Transverse colon (tissue), 4 donors: ENCODE measurements at regions not wholly inside any gene's neighbourhood (a gene's known extent, or its start where the extent isn't known, plus 50 kb on each side); places are given as distances from the start of the nearest gene placed in this dataset.
A peak's percentile ranks its signal among the peaks of the same experiment; 100 is the strongest.

ENCODE experiments used
- DNase-seq: peaks from one replicate; pipeline ENCODE4 v3.0.0-alpha.2; 2019
- H3K27ac ChIP-seq, 4 donors: fragments of 200-600 bp; sonication (generic); 2 replicates each; pipeline ENCODE4 v1.5.1; 2016 to 2018; ENCODE audit warnings: inconsistent platforms in 4 of 4
- H3K27me3 ChIP-seq: fragments of 200-600 bp; sonication (generic); 2 replicates; pipeline ENCODE4 v1.5.1; 2017; ENCODE audit warnings: inconsistent platforms
- H3K36me3 ChIP-seq, 4 donors: fragments of 200-600 bp; sonication (generic); 2 replicates each; pipeline ENCODE4 v1.5.1; 2017 to 2019; ENCODE audit warnings: inconsistent platforms in 4 of 4
- H3K4me1 ChIP-seq, 4 donors: fragments of 200-600 bp; sonication (generic); 2 replicates each; pipeline ENCODE4 v1.5.1; 2017 to 2020; ENCODE audit warnings: inconsistent platforms in 4 of 4
- H3K4me3 ChIP-seq, 4 donors: fragments of 200-600 bp; sonication (generic); 1 replicate in 1 of 4; 2 replicates in 3 of 4; pipeline versions ENCODE4 v1.5.1 to v1.6.1; 2017 to 2019; ENCODE audit warnings: inconsistent platforms in 4 of 4
- H3K9me3 ChIP-seq, 2 donors: fragments of 200-600 bp; sonication (generic); 2 replicates each; pipeline ENCODE4 v1.5.1; 2017 to 2019; ENCODE audit warnings: inconsistent platforms in 2 of 2
- CTCF ChIP-seq, 5 experiments: fragments of 200-600 bp in 3 of 5; fragments of 450-650 bp in 2 of 5; sonication (generic) in 3 of 5; IDR thresholded peaks; 1 replicate in 2 of 5; 2 replicates in 3 of 5; pipeline ENCODE4 v1.5.1; 2016 to 2017; ENCODE audit warnings: antibody characterized with exemption in 5 of 5, inconsistent platforms in 3 of 5, mild to moderate bottlenecking in 2 of 5, moderate library complexity in 1 of 5
- EP300 ChIP-seq: sonication (generic); formaldehyde crosslinking; IDR thresholded peaks from one replicate; pipeline ENCODE4 v1.6.1; 2017; ENCODE audit warnings: antibody characterized with exemption, low read depth
- POLR2A ChIP-seq: fragments of 450-650 bp; IDR thresholded peaks from one replicate; pipeline ENCODE4 v1.6.1; 2016; ENCODE audit warnings: antibody characterized with exemption, mild to moderate bottlenecking, moderate library complexity
- POLR2AphosphoS5 ChIP-seq, 3 donors: sonication (generic); formaldehyde crosslinking; IDR thresholded peaks; one replicate each; pipeline ENCODE4 v1.6.1; 2016; ENCODE audit warnings: antibody characterized with exemption in 3 of 3
- WGBS, 2 donors: methylation state at CpG; one replicate each; pipeline ENCODE4 v1.1.5; 2018; ENCODE audit warnings: low coverage in 1 of 2; 5-methylcytosine and 5-hydroxymethylcytosine counted together
- in situ Hi-C, 4 donors: fragments of 200-750 bp; cut with MboI; loops; one replicate each; pipeline versions ENCODE4 v1.15.0 to v1.15.1; 2017; ENCODE audit warnings: low sequenced_read_pairs in 3 of 4, low pct_ligation_motif_present in 1 of 4, low pct_unique_long_range_greater_than_20kb in 1 of 4
- intact Hi-C: fragments of 100-400 bp; cut with DNase I; formaldehyde crosslinking; loops from one replicate; pipeline ENCODE4 v1.15.1; 2023; ENCODE audit warnings: low total_unique reads

GRCh38 chr21:36239585-36239984, 80.4 kb upstream of the MORC3 start:
- in situ Hi-C loops (no loop called here), intact Hi-C loops (no loop called here)
- Histone ChIP-seq H3K27ac (no peak overlapping the region), H3K36me3 (peaks cover 0 to 11% (median 4%) of the 10 kb centered on the region in 4 donors), H3K9me3 (no peaks in the 10 kb centered on the region), H3K27me3 (no peaks in the 10 kb centered on the region), H3K4me1 (peaks cover 0 to 8% (median 6%) of the 10 kb centered on the region in 4 donors), H3K4me3 (no peak overlapping the region)
- TF ChIP-seq EP300 (no peak), POLR2A (no peak), CTCF (IDR thresholded peaks at IDR 0.05) (no peak), POLR2AphosphoS5 (IDR thresholded peaks at IDR 0.05) (no peak)
- 94% methylated on average over 19 of the region's 20 CpGs; no CpG with 5 or more reads in 1 of the 2 donors for WGBS, 2 donors
- no peak for DNase-seq

- intact Hi-C loops = no loop called here
- Histone ChIP-seq H3K4me1 (peaks cover 0 to 9% (median 6%) of the 10 kb centered on the region in 4 donors), H3K4me3 (no peak overlapping the region), H3K27me3 (no peaks in the 10 kb centered on the region), H3K36me3 (peaks cover 0 to 19% (median 8%) of the 10 kb centered on the region in 4 donors), H3K27ac (no peak overlapping the region), H3K9me3 (no peaks in the 10 kb centered on the region)
- DNase-seq = no peak
- TF ChIP-seq CTCF (IDR thresholded peaks at IDR 0.05) (no peak), POLR2AphosphoS5 (IDR thresholded peaks at IDR 0.05) (no peak), EP300 (no peak), POLR2A (no peak)
- in situ Hi-C loops = no loop called here
- 79% methylated on average over 3 of the region's 3 CpGs; no CpG with 5 or more reads in 1 of the 2 donors for WGBS, 2 donors
Observed at GRCh38 chr21:36241717-36242116, 78.3 kb upstream of the MORC3 start.

GRCh38 chr21:36245115-36245514, 74.9 kb upstream of the MORC3 start:
- no peak for TF ChIP-seq POLR2A
- Histone ChIP-seq H3K27ac (no peak overlapping the region), H3K4me3 (no peak overlapping the region), H3K27me3 (no peaks in the 10 kb centered on the region), H3K4me1 (peaks cover 0 to 9% (median 6%) of the 10 kb centered on the region in 4 donors), H3K36me3 (peaks cover 0 to 22% (median 11%) of the 10 kb centered on the region in 4 donors), H3K9me3 (no peaks in the 10 kb centered on the region)
- intact Hi-C loops = no loop called here
- in situ Hi-C loops = no loop called here
- DNase-seq = no peak
- 99% methylated on average over 21 of the region's 24 CpGs; no CpG with 5 or more reads in 1 of the 2 donors for WGBS, 2 donors

- no peaks in the 10 kb centered on the region for H3K9me3 ChIP-seq
- peak overlapping the region in 1 of 4 donors; percentile 3 for H3K27ac ChIP-seq
- peaks cover 0 to 9% (median 6%) of the 10 kb centered on the region in 4 donors for H3K4me1 ChIP-seq
- intact Hi-C loops = no loop called here
- in situ Hi-C loops = no loop called here
- 90 to 92% methylated on average over 5 to 18 of the region's 18 CpGs for WGBS, 2 donors
- H3K27me3 ChIP-seq = no peaks in the 10 kb centered on the region
- DNase-seq = no peak
- H3K36me3 ChIP-seq = peaks cover 0 to 26% (median 11%) of the 10 kb centered on the region in 4 donors
- TF ChIP-seq POLR2AphosphoS5 (IDR thresholded peaks at IDR 0.05) = no peak
- no peak for TF ChIP-seq CTCF (IDR thresholded peaks at IDR 0.05)
- TF ChIP-seq EP300 = no peak
- no peak for TF ChIP-seq POLR2A
- H3K4me3 ChIP-seq = no peak overlapping the region
Observed at GRCh38 chr21:36245649-36246048, 74.3 kb upstream of the MORC3 start.

- TF ChIP-seq EP300 (no peak), CTCF (IDR thresholded peaks at IDR 0.05) (no peak), POLR2AphosphoS5 (IDR thresholded peaks at IDR 0.05) (no peak), POLR2A (no peak)
- peaks cover 0 to 9% (median 6%) of the 10 kb centered on the region in 4 donors for H3K4me1 ChIP-seq
- H3K4me3 ChIP-seq = no peak overlapping the region
- intact Hi-C loops = no loop called here
- peak; percentile 24 for DNase-seq
- peak overlapping the region in 1 of 4 donors; percentile 3 for H3K27ac ChIP-seq
- no peaks in the 10 kb centered on the region for H3K27me3 ChIP-seq
- in situ Hi-C loops = no loop called here
- no peaks in the 10 kb centered on the region for H3K9me3 ChIP-seq
- H3K36me3 ChIP-seq = peaks cover 0 to 31% (median 12%) of the 10 kb centered on the region in 4 donors
- WGBS, 2 donors = 62% methylated on average over 22 of the region's 23 CpGs; no CpG with 5 or more reads in 1 of the 2 donors
Observed at GRCh38 chr21:36246080-36246631, 73.8 kb upstream of the MORC3 start.
